Natural killer cell (primary cell): ENCODE measurements at regions not wholly inside any gene's neighbourhood (a gene's known extent, or its start where the extent isn't known, plus 50 kb on each side); places are given as distances from the start of the nearest gene placed in this dataset.
"Not testable (repeated sequence)": the region's sequence is repeated elsewhere in the genome, so short reads cannot be mapped to it uniquely, and the experiment has no call there.

ENCODE experiments used
- ATAC-seq, 3 donors: fragments of 150-1000 bp in 2 of 3; fragments of 200-7000 bp in 1 of 3; cut with Tn5 transposase; 1 replicate in 1 of 3; 2 replicates in 2 of 3; pipeline ENCODE4 v1.10.0; 2021; ENCODE audit warnings: mild to moderate bottlenecking in 2 of 3, moderate library complexity in 2 of 3
- DNase-seq, 2 donors: peaks; one replicate each; pipeline versions ENCODE4 v3.0.0 to v3.0.0-alpha.2; 2013 to 2021; ENCODE audit warnings: mixed read lengths in 1 of 2
- H3K27ac ChIP-seq: one replicate; pipeline ENCODE4 v1.5.1; 2013; ENCODE audit warnings: mild to moderate bottlenecking, low read length
- H3K27me3 ChIP-seq: one replicate; pipeline ENCODE4 v1.6.1; 2013; ENCODE audit warnings: low read length; ENCODE audit not compliant: control insufficient read depth, insufficient read depth
- H3K36me3 ChIP-seq: one replicate; pipeline ENCODE4 v1.6.1; 2013; ENCODE audit warnings: low read length; ENCODE audit not compliant: control insufficient read depth, insufficient read depth
- H3K4me1 ChIP-seq: one replicate; pipeline ENCODE4 v1.6.1; 2013; ENCODE audit warnings: low read length; ENCODE audit not compliant: control insufficient read depth, insufficient read depth
- H3K4me3 ChIP-seq: one replicate; pipeline ENCODE4 v1.5.1; 2013; ENCODE audit warnings: low read length
- H3K9me3 ChIP-seq: one replicate; pipeline ENCODE4 v1.6.1; 2013; ENCODE audit warnings: low read length; ENCODE audit not compliant: control insufficient read depth, insufficient read depth
- H3K27ac Mint-ChIP-seq, 2 donors: one replicate each; pipeline ENCODE4 v1.8.0; 2022; ENCODE audit warnings: mild to moderate bottlenecking in 2 of 2, mixed read lengths in 2 of 2, moderate library complexity in 1 of 2
- H3K27me3 Mint-ChIP-seq, 2 donors: one replicate each; pipeline ENCODE4 v1.8.0; 2022; ENCODE audit warnings: low read depth in 2 of 2, mixed read lengths in 2 of 2
- H3K36me3 Mint-ChIP-seq: one replicate; pipeline ENCODE4 v1.8.0; 2022; ENCODE audit warnings: mixed read lengths
- H3K4me1 Mint-ChIP-seq, 2 donors: one replicate each; pipeline ENCODE4 v1.8.0; 2022; ENCODE audit warnings: mixed read lengths in 2 of 2
- H3K4me3 Mint-ChIP-seq: one replicate; pipeline ENCODE4 v1.8.0; 2022; ENCODE audit warnings: mild to moderate bottlenecking, moderate library complexity, mixed read lengths
- H3K9me3 Mint-ChIP-seq, 2 donors: one replicate each; pipeline ENCODE4 v1.8.0; 2022; ENCODE audit warnings: mixed read lengths in 2 of 2
- WGBS: methylation state at CpG from one replicate; pipeline ENCODE4 v1.1.7; 2013; ENCODE audit warnings: missing lambda C conversion rate; ENCODE audit not compliant: insufficient coverage; 5-methylcytosine and 5-hydroxymethylcytosine counted together
- intact Hi-C: fragments of 100-400 bp; cut with micrococcal nuclease; formaldehyde crosslinking; loops from one replicate; pipeline ENCODE4 v1.14.2; 2022

GRCh38 chr1:83468336-83468735 lies 530.6 kb downstream of the TTLL7 start:
- H3K9me3 Mint-ChIP-seq, H3K4me1 ChIP-seq, H3K27me3 Mint-ChIP-seq, H3K4me3 ChIP-seq, H3K36me3 Mint-ChIP-seq, DNase-seq, H3K27ac Mint-ChIP-seq, ATAC-seq, H3K4me3 Mint-ChIP-seq, H3K27me3 ChIP-seq, intact Hi-C loops, H3K27ac ChIP-seq, H3K9me3 ChIP-seq, H3K4me1 Mint-ChIP-seq, H3K36me3 ChIP-seq: not testable (repeated sequence)
- 91% methylated on average over 3 of the region's 4 CpGs for WGBS

- H3K4me3 Mint-ChIP-seq, H3K27me3 ChIP-seq, H3K27ac Mint-ChIP-seq, H3K4me1 Mint-ChIP-seq, H3K4me1 ChIP-seq, H3K36me3 Mint-ChIP-seq, intact Hi-C loops, H3K9me3 Mint-ChIP-seq, H3K27ac ChIP-seq, H3K4me3 ChIP-seq, H3K27me3 Mint-ChIP-seq, H3K36me3 ChIP-seq, H3K9me3 ChIP-seq, DNase-seq, ATAC-seq: not testable (repeated sequence)
- WGBS: no CpG with 5 or more reads among the region's 1 CpG
These were observed 541.1 kb downstream of the TTLL7 start for GRCh38 chr1:83457735-83458248.

GRCh38 chr1:83457281-83457680 lies 541.7 kb downstream of the TTLL7 start:
- H3K4me3 Mint-ChIP-seq, H3K36me3 Mint-ChIP-seq, intact Hi-C loops, H3K4me1 Mint-ChIP-seq, H3K9me3 ChIP-seq, H3K4me3 ChIP-seq, H3K27ac ChIP-seq, H3K27me3 Mint-ChIP-seq, DNase-seq, H3K9me3 Mint-ChIP-seq, H3K27me3 ChIP-seq, H3K27ac Mint-ChIP-seq, ATAC-seq, H3K36me3 ChIP-seq, H3K4me1 ChIP-seq: not testable (repeated sequence)
- no CpG with 5 or more reads among the region's 2 CpGs for WGBS

GRCh38 chr1:83455753-83456152 lies 543.2 kb downstream of the TTLL7 start:
- H3K4me3 Mint-ChIP-seq, H3K27me3 Mint-ChIP-seq, ATAC-seq, H3K27ac ChIP-seq, H3K4me1 ChIP-seq, H3K9me3 Mint-ChIP-seq, H3K9me3 ChIP-seq, intact Hi-C loops, H3K4me1 Mint-ChIP-seq, H3K36me3 ChIP-seq, H3K4me3 ChIP-seq, DNase-seq, H3K27me3 ChIP-seq, H3K36me3 Mint-ChIP-seq, H3K27ac Mint-ChIP-seq: not testable (repeated sequence)
- 0% methylated on average over 1 of the region's 1 CpG for WGBS

- H3K27me3 Mint-ChIP-seq, DNase-seq, H3K27ac Mint-ChIP-seq, H3K36me3 ChIP-seq, ATAC-seq, H3K27me3 ChIP-seq, H3K9me3 ChIP-seq, H3K4me1 ChIP-seq, H3K4me3 Mint-ChIP-seq, H3K4me3 ChIP-seq, H3K27ac ChIP-seq, H3K36me3 Mint-ChIP-seq, H3K4me1 Mint-ChIP-seq, intact Hi-C loops: not testable (repeated sequence)
- peaks cover 7 to 11% of the 10 kb centered on the region in 2 donors for H3K9me3 Mint-ChIP-seq
- WGBS: no CpG with 5 or more reads among the region's 3 CpGs
These were observed 553.1 kb downstream of the TTLL7 start for GRCh38 chr1:83445873-83446272.

- H3K27ac ChIP-seq, H3K9me3 ChIP-seq, H3K36me3 ChIP-seq, H3K4me1 ChIP-seq, H3K27me3 ChIP-seq, H3K27ac Mint-ChIP-seq, H3K27me3 Mint-ChIP-seq, H3K36me3 Mint-ChIP-seq, ATAC-seq, H3K4me1 Mint-ChIP-seq, DNase-seq, H3K4me3 Mint-ChIP-seq, H3K4me3 ChIP-seq, intact Hi-C loops: not testable (repeated sequence)
- no CpG with 5 or more reads among the region's 3 CpGs for WGBS
- peaks cover 9 to 10% of the 10 kb centered on the region in 2 donors for H3K9me3 Mint-ChIP-seq
These were observed 556.5 kb downstream of the TTLL7 start for GRCh38 chr1:83442412-83442811.

GRCh38 chr1:83440586-83440985 lies 558.3 kb downstream of the TTLL7 start:
- H3K9me3 ChIP-seq, H3K4me3 ChIP-seq, H3K27me3 Mint-ChIP-seq, H3K4me1 Mint-ChIP-seq, DNase-seq, intact Hi-C loops, ATAC-seq, H3K27ac ChIP-seq, H3K4me3 Mint-ChIP-seq, H3K27ac Mint-ChIP-seq, H3K36me3 ChIP-seq, H3K36me3 Mint-ChIP-seq, H3K9me3 Mint-ChIP-seq, H3K27me3 ChIP-seq, H3K4me1 ChIP-seq: not testable (repeated sequence)
- WGBS: no CpG with 5 or more reads among the region's 3 CpGs

GRCh38 chr1:83440021-83440420 lies 558.9 kb downstream of the TTLL7 start:
- H3K4me3 Mint-ChIP-seq, H3K27ac ChIP-seq, intact Hi-C loops, H3K4me3 ChIP-seq, H3K27me3 ChIP-seq, H3K4me1 ChIP-seq, H3K9me3 ChIP-seq, H3K36me3 Mint-ChIP-seq, DNase-seq, H3K4me1 Mint-ChIP-seq, ATAC-seq, H3K9me3 Mint-ChIP-seq, H3K36me3 ChIP-seq, H3K27ac Mint-ChIP-seq, H3K27me3 Mint-ChIP-seq: not testable (repeated sequence)
- WGBS: no CpG with 5 or more reads among the region's 1 CpG
